Left lung (tissue), 4 donors: ENCODE measurements at regions not wholly inside any gene's neighbourhood (a gene's known extent, or its start where the extent isn't known, plus 50 kb on each side); places are given as distances from the start of the nearest gene placed in this dataset.

ENCODE experiments used
- ATAC-seq: fragments of 200-7000 bp; cut with Tn5 transposase; one replicate; pipeline ENCODE4 v1.9.1; 2020; ENCODE audit warnings: moderate library complexity
- DNase-seq, 4 donors: peaks; one replicate each; pipeline ENCODE4 v3.0.0-alpha.2; 2013 to 2020
- H3K27ac ChIP-seq, 2 donors: fragments of 200-600 bp; sonication (generic) in 1 of 2; one replicate each; pipeline versions ENCODE4 v1.5.0 to v1.8.0; 2020 to 2021
- H3K27me3 ChIP-seq, 2 donors: fragments of 200-600 bp; sonication (generic) in 1 of 2; one replicate each; pipeline versions ENCODE4 v1.5.0 to v1.8.0; 2020 to 2021
- H3K36me3 ChIP-seq, 2 donors: fragments of 200-600 bp; sonication (generic) in 1 of 2; one replicate each; pipeline versions ENCODE4 v1.5.0 to v1.8.0; 2020 to 2021
- H3K4me1 ChIP-seq, 2 donors: fragments of 200-600 bp; one replicate each; pipeline ENCODE4 v1.8.0; 2021
- H3K4me3 ChIP-seq, 2 donors: fragments of 200-600 bp; sonication (generic) in 1 of 2; one replicate each; pipeline versions ENCODE4 v1.5.0 to v1.8.0; 2020 to 2021; ENCODE audit warnings: mild to moderate bottlenecking in 1 of 2
- H3K9me3 ChIP-seq, 2 donors: fragments of 200-600 bp; sonication (generic) in 1 of 2; one replicate each; pipeline versions ENCODE4 v1.5.0 to v1.8.0; 2020 to 2021
- intact Hi-C, 2 donors: fragments of 100-400 bp; cut with DNase I; formaldehyde crosslinking; loops; one replicate each; pipeline versions ENCODE4 v1.11.2 to v1.14.2; 2022
- TF ChIP-seq, protein P1 (sequence below), 2 donors: fragments of 200-600 bp; sonication (generic) in 1 of 2; IDR thresholded peaks; one replicate each; pipeline versions ENCODE4 v1.5.0 to v1.8.0; 2021; ENCODE audit warnings: antibody characterized with exemption in 2 of 2
- donor health status: DM: no; HTN: yes; CAD: no.
- donor health status: DM: no; HTN: no; CAD: no.

DNA sequence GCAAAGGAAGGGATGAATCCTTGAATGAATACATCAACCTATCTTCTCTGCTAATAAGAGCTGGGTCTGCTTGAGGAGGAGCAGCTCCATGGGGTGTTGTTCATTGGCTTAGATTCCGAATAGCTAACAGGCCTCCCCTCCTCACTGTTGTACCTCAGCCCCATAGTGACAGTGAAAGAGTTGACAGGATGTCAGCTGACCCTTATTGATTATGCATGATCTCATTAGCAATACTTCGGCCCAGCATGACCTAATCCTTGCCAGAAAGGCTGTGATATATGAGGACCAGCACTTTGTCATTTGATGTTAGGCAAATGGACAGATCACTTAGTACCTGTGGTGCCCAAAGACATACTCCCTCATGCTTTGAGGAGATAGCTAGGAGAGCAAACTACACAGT, 1333.7 kb upstream of the CELF4 start:
- Histone ChIP-seq H3K36me3 (no peaks in the 10 kb centered on the region), H3K4me1 (no peaks in the 10 kb centered on the region), H3K9me3 (peaks cover 0 to 3% of the 10 kb centered on the region in 2 donors), H3K4me3 (no peak overlapping the region), H3K27me3 (no peaks in the 10 kb centered on the region), H3K27ac (no peak overlapping the region)
- TF ChIP-seq, protein P1, sequence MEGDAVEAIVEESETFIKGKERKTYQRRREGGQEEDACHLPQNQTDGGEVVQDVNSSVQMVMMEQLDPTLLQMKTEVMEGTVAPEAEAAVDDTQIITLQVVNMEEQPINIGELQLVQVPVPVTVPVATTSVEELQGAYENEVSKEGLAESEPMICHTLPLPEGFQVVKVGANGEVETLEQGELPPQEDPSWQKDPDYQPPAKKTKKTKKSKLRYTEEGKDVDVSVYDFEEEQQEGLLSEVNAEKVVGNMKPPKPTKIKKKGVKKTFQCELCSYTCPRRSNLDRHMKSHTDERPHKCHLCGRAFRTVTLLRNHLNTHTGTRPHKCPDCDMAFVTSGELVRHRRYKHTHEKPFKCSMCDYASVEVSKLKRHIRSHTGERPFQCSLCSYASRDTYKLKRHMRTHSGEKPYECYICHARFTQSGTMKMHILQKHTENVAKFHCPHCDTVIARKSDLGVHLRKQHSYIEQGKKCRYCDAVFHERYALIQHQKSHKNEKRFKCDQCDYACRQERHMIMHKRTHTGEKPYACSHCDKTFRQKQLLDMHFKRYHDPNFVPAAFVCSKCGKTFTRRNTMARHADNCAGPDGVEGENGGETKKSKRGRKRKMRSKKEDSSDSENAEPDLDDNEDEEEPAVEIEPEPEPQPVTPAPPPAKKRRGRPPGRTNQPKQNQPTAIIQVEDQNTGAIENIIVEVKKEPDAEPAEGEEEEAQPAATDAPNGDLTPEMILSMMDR (IDR thresholded peaks at IDR 0.05): no peak
- DNase-seq (no peak), ATAC-seq (no peak)
- intact Hi-C loops: no loop called here

DNA sequence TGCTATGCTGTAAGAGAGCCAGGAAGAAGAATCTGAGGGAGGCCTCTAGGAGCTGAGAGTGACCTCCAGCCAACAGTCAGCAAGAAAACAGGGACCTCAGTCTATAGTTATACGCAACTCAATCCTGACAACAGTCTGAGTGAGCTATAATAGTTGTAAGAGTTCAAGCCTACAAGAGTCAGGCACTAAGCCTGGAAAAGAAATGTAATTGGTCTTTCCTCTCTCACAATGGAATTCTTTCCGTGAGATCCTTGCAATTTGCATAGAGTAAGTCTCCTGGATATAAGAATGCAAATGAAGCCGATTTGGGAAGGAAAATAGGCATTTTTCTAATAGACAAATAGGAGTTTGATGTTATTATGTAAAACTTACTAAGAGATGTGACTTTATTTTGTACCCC, 1332.6 kb upstream of the CELF4 start:
- Histone ChIP-seq H3K4me1 (no peaks in the 10 kb centered on the region), H3K27ac (no peak overlapping the region), H3K4me3 (no peak overlapping the region), H3K36me3 (no peaks in the 10 kb centered on the region), H3K9me3 (peaks cover 0 to 3% of the 10 kb centered on the region in 2 donors), H3K27me3 (no peaks in the 10 kb centered on the region)
- intact Hi-C loops: no loop called here
- DNase-seq (no peak), ATAC-seq (no peak)
- TF ChIP-seq, protein P1 (IDR thresholded peaks at IDR 0.05): no peak

DNA sequence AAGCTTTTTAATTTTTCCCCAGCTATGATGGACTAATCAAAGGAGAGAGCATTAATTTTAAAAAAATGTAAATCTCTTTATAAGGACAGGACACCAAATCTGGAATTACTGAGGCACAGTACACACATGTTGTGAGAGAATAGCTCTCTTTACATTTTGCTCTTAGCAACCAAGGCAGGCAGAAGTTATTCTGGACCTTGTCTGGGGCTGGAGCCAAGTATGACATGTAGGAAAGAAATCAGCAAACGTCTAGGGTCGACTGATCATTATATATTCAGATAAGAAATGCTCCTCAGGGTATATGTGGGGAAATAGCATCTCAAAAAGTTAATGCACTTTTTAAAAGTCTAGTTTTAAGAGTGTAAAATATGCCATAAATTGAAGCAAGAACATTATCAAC, 1330.0 kb upstream of the CELF4 start:
- ATAC-seq (no peak), DNase-seq (peak in 1 of 4 donors; percentile 44)
- Histone ChIP-seq H3K27ac (no peak overlapping the region), H3K9me3 (no peaks in the 10 kb centered on the region), H3K36me3 (no peaks in the 10 kb centered on the region), H3K4me3 (no peak overlapping the region), H3K27me3 (no peaks in the 10 kb centered on the region), H3K4me1 (no peaks in the 10 kb centered on the region)
- intact Hi-C loops: no loop called here
- TF ChIP-seq, protein P1 (IDR thresholded peaks at IDR 0.05): no peak

DNA sequence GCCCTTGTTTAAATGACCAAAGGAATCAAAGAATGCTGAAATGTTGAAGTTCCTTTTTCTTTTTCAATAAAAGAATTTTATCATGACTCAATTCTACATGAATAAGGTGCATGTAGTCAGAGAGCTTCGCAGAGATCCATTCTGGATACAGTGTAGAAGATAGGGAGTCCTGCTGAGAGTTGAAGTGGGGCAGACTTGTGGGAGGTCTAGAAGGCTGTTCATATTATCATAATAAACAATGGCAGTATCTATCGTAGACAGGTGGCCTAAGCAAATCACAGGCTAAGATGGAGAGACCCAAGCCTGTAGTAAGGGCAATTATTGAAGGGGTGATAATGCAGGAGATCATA, 1322.0 kb upstream of the CELF4 start:
- DNase-seq (no peak), ATAC-seq (no peak)
- Histone ChIP-seq H3K4me1 (no peaks in the 10 kb centered on the region), H3K36me3 (no peaks in the 10 kb centered on the region), H3K27me3 (no peaks in the 10 kb centered on the region), H3K4me3 (no peak overlapping the region), H3K9me3 (no peaks in the 10 kb centered on the region), H3K27ac (no peak overlapping the region)
- TF ChIP-seq, protein P1 (IDR thresholded peaks at IDR 0.05): no peak
- intact Hi-C loops: no loop called here

DNA sequence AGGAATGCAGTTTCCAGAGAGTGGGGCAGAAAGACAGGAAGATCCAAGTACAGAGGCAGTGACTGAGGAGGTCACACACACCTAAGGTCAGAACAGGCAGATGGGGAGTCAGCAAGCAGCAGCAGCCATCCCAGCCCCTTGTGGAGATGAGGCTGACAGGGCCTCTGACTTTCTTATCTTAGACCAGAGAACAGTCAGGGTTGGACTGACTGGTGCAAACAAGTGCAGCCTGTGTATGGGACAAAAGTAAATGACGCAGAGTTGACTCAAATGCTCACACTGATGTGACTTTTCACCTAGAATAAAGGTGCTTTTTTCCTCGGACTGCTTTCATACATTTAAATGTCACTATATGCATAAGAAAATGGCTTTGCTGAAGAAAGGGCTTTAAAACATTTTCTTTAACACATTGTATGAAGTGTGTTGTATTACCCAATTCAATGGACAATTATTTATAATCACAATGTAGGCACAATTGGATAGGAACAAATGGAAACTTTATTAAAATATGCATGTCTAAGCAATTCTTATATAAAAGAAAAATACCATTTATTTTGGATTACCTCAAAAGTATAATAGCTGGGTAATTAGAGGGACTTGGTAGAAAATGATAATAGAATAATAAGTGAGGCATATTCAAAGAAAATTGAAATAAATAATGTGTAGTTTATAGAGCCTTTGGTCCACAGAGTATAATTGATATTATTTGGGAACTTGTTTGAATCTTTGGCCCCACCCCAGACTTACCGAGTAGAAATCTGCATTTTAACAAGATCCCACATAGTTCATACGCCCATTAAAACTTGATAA, 1321.5 kb upstream of the CELF4 start:
- TF ChIP-seq, protein P1 (IDR thresholded peaks at IDR 0.05): no peak
- Histone ChIP-seq H3K9me3 (no peaks in the 10 kb centered on the region), H3K36me3 (no peaks in the 10 kb centered on the region), H3K4me1 (no peaks in the 10 kb centered on the region), H3K27me3 (no peaks in the 10 kb centered on the region), H3K27ac (no peak overlapping the region), H3K4me3 (no peak overlapping the region)
- intact Hi-C loops: no loop called here
- DNase-seq (no peak), ATAC-seq (no peak)
